Right atrium auricular region (tissue), 2 donors: ENCODE measurements at regions not wholly inside any gene's neighbourhood (a gene's known extent, or its start where the extent isn't known, plus 50 kb on each side); places are given as distances from the start of the nearest gene placed in this dataset.

Experiments
- DNase-seq: peaks from one replicate; pipeline ENCODE4 v3.0.0-alpha.2; 2019; ENCODE audit warnings: low spot score
- H3K27ac ChIP-seq, 2 donors: fragments of 200-600 bp; sonication (generic); 1 replicate in 1 of 2; 2 replicates in 1 of 2; pipeline ENCODE4 v1.5.1; 2016 to 2019
- H3K27me3 ChIP-seq, 2 donors: fragments of 200-600 bp; sonication (generic); one replicate each; pipeline versions ENCODE4 v1.5.1 to v1.6.0; 2017 to 2019
- H3K36me3 ChIP-seq: fragments of 200-600 bp; sonication (generic); one replicate; pipeline ENCODE4 v1.5.1; 2016
- H3K4me1 ChIP-seq, 2 donors: fragments of 200-600 bp; sonication (generic); one replicate each; pipeline versions ENCODE4 v1.5.1 to v1.6.0; 2017 to 2019
- H3K4me3 ChIP-seq, 2 donors: fragments of 200-600 bp; sonication (generic); 1 replicate in 1 of 2; 2 replicates in 1 of 2; pipeline ENCODE4 v1.5.1; 2017 to 2019; ENCODE audit warnings: mild to moderate bottlenecking in 1 of 2, moderate library complexity in 1 of 2
- H3K9me3 ChIP-seq, 2 donors: fragments of 200-600 bp; sonication (generic); one replicate each; pipeline ENCODE4 v1.5.1; 2019
- TF ChIP-seq, protein P1 (sequence below), 2 donors: fragments of 200-600 bp; sonication (generic); IDR thresholded peaks; one replicate each; pipeline ENCODE4 v1.5.1; 2019; ENCODE audit warnings: antibody characterized with exemption in 2 of 2

GRCh38 chr1:14109276-14109635 lies 409.3 kb downstream of the PRDM2 start:
- no peaks in the 10 kb centered on the region for H3K27me3 ChIP-seq
- H3K27ac ChIP-seq = no peak overlapping the region
- H3K4me1 ChIP-seq = no peaks in the 10 kb centered on the region
- no peaks in the 10 kb centered on the region for H3K36me3 ChIP-seq
- H3K9me3 ChIP-seq = no peaks in the 10 kb centered on the region
- H3K4me3 ChIP-seq = no peak overlapping the region
- TF ChIP-seq, protein P1, sequence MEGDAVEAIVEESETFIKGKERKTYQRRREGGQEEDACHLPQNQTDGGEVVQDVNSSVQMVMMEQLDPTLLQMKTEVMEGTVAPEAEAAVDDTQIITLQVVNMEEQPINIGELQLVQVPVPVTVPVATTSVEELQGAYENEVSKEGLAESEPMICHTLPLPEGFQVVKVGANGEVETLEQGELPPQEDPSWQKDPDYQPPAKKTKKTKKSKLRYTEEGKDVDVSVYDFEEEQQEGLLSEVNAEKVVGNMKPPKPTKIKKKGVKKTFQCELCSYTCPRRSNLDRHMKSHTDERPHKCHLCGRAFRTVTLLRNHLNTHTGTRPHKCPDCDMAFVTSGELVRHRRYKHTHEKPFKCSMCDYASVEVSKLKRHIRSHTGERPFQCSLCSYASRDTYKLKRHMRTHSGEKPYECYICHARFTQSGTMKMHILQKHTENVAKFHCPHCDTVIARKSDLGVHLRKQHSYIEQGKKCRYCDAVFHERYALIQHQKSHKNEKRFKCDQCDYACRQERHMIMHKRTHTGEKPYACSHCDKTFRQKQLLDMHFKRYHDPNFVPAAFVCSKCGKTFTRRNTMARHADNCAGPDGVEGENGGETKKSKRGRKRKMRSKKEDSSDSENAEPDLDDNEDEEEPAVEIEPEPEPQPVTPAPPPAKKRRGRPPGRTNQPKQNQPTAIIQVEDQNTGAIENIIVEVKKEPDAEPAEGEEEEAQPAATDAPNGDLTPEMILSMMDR (IDR thresholded peaks at IDR 0.05) = no peak
- no peak for DNase-seq

DNA sequence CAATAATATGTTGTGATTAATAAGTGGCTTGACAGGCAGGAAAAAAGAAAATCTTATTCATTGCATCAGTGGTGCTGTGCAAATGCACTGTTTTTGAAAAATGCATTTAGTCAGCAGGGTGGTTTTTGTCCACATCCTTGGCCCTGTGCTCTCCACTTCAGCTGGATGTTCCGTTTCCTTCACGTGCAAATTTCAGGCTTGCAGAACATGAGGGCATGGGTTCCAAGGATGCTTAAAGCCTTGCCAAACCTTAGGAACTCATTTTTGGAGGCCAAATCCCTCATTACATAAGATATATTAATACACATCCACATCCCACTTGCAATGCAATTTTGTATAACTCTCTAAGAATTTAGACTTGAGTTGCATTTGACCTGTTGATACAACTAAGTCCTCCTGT lies 410.1 kb downstream of the PRDM2 start:
- Histone ChIP-seq H3K36me3 (no peaks in the 10 kb centered on the region), H3K27ac (no peak overlapping the region), H3K9me3 (no peaks in the 10 kb centered on the region), H3K4me1 (no peaks in the 10 kb centered on the region), H3K4me3 (no peak overlapping the region), H3K27me3 (no peaks in the 10 kb centered on the region)
- DNase-seq = no peak
- TF ChIP-seq, protein P1 (IDR thresholded peaks at IDR 0.05) = no peak

- H3K4me1 ChIP-seq = no peaks in the 10 kb centered on the region
- no peak overlapping the region for H3K4me3 ChIP-seq
- no peak overlapping the region for H3K27ac ChIP-seq
- H3K9me3 ChIP-seq = no peaks in the 10 kb centered on the region
- TF ChIP-seq, protein P1 (IDR thresholded peaks at IDR 0.05) = no peak
- DNase-seq = no peak
- H3K27me3 ChIP-seq = no peaks in the 10 kb centered on the region
- H3K36me3 ChIP-seq = no peaks in the 10 kb centered on the region
Observed at GRCh38 chr1:14111121-14111520, 411.1 kb downstream of the PRDM2 start.

DNA sequence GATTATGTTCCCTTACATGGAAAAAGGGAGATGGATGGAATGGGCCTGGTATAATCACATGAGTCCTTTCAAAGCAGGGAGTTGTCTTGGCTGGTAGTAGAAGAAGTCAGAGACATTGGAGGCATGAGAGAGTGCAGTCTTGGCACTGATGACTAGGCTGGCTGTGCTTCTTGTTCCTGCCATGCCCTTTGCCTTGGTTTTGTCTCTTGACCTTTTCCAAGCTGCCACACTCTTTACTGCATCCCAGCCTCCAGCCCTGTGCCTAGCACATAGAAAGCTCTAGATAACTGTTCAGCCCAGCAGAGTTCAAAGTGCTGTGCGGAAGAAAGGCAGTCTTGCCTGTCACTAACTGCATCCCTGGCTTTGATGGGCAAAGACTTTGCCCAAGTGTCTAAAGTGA lies 412.6 kb downstream of the PRDM2 start:
- no peak overlapping the region for H3K4me3 ChIP-seq
- H3K36me3 ChIP-seq = no peaks in the 10 kb centered on the region
- TF ChIP-seq, protein P1 (IDR thresholded peaks at IDR 0.05) = no peak
- H3K27me3 ChIP-seq = no peaks in the 10 kb centered on the region
- no peak overlapping the region for H3K27ac ChIP-seq
- no peaks in the 10 kb centered on the region for H3K9me3 ChIP-seq
- H3K4me1 ChIP-seq = no peaks in the 10 kb centered on the region
- no peak for DNase-seq

GRCh38 chr1:14113271-14113670 lies 413.3 kb downstream of the PRDM2 start:
- no peaks in the 10 kb centered on the region for H3K36me3 ChIP-seq
- no peak for DNase-seq

More at GRCh38 chr1:14113271-14113670, 413.3 kb downstream of the PRDM2 start:
- no peak overlapping the region for H3K27ac ChIP-seq
- TF ChIP-seq, protein P1 (IDR thresholded peaks at IDR 0.05) = no peak
- no peaks in the 10 kb centered on the region for H3K9me3 ChIP-seq
- H3K4me3 ChIP-seq = no peak overlapping the region
- no peaks in the 10 kb centered on the region for H3K27me3 ChIP-seq
- H3K4me1 ChIP-seq = no peaks in the 10 kb centered on the region
